Esophagus (tissue), 2 donors: ENCODE measurements at regions not wholly inside any gene's neighbourhood (a gene's known extent, or its start where the extent isn't known, plus 50 kb on each side); places are given as distances from the start of the nearest gene placed in this dataset.

Experiments
- H3K27ac ChIP-seq, 2 donors: one replicate each; pipeline ENCODE4 v1.5.1; 2013; ENCODE audit warnings: low read depth in 2 of 2, mild to moderate bottlenecking in 2 of 2, inconsistent platforms in 1 of 2, low read length in 1 of 2, moderate library complexity in 1 of 2
- H3K27me3 ChIP-seq, 2 donors: one replicate each; pipeline ENCODE4 v1.6.1; 2013; ENCODE audit warnings: low read length in 2 of 2, control low read depth in 1 of 2, mild to moderate bottlenecking in 1 of 2; ENCODE audit not compliant: insufficient read depth in 2 of 2, control insufficient read depth in 1 of 2
- H3K36me3 ChIP-seq, 2 donors: one replicate each; pipeline ENCODE4 v1.6.1; 2013; ENCODE audit warnings: low read length in 1 of 2; ENCODE audit not compliant: control insufficient read depth in 2 of 2, insufficient read depth in 2 of 2
- H3K4me1 ChIP-seq, 2 donors: one replicate each; pipeline ENCODE4 v1.6.1; 2013; ENCODE audit warnings: low read length in 1 of 2; ENCODE audit not compliant: control insufficient read depth in 2 of 2, insufficient read depth in 2 of 2
- H3K4me3 ChIP-seq, 2 donors: one replicate each; pipeline ENCODE4 v1.5.1; 2013; ENCODE audit warnings: low read length in 2 of 2, mild to moderate bottlenecking in 2 of 2, low read depth in 1 of 2, moderate library complexity in 1 of 2
- H3K9me3 ChIP-seq, 2 donors: one replicate each; pipeline ENCODE4 v1.6.1; 2013; ENCODE audit warnings: mild to moderate bottlenecking in 2 of 2, low read depth in 1 of 2, low read length in 1 of 2, moderate library complexity in 1 of 2; ENCODE audit not compliant: control insufficient read depth in 2 of 2, insufficient read depth in 1 of 2
- WGBS, 2 donors: extraction: QIAGEN DNeasy Blood & Tissue Kit; methylation state at CpG; one replicate each; pipeline ENCODE4 v1.1.7; 2013; 5-methylcytosine and 5-hydroxymethylcytosine counted together
- donor health status: healthy with polysubstance abuse.
- donor health status: Bipolar disorder and iron deficiency.

DNA sequence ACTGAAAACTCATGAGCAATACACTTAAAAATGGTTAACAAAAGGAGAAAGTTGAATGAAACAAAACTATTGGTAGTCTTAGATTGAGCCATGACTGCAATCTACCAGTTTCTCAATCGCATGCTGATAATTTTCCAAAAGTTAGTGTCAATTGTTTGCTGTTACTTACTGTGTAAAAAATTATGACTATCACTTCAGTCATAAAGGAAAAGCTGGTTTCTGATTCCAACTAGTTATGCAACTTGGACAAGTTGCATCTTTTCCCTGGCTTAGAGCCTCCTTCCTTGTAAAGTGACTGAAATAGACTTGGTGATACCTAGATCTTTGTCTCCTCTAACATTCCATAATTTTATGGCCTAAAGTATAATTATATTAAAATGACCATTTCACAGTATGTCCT lies 88.3 kb upstream of the PAK5 start:
- H3K36me3 ChIP-seq, result no peaks in the 10 kb centered on the region
- no peak overlapping the region for H3K27ac ChIP-seq
- WGBS, 2 donors, result 49 to 52% methylated on average over 1 of the region's 1 CpG
- H3K27me3 ChIP-seq, result no peaks in the 10 kb centered on the region
- H3K4me1 ChIP-seq, result peaks cover 0 to 4% of the 10 kb centered on the region in 2 donors
- H3K4me3 ChIP-seq, result no peak overlapping the region
- H3K9me3 ChIP-seq, result no peaks in the 10 kb centered on the region

DNA sequence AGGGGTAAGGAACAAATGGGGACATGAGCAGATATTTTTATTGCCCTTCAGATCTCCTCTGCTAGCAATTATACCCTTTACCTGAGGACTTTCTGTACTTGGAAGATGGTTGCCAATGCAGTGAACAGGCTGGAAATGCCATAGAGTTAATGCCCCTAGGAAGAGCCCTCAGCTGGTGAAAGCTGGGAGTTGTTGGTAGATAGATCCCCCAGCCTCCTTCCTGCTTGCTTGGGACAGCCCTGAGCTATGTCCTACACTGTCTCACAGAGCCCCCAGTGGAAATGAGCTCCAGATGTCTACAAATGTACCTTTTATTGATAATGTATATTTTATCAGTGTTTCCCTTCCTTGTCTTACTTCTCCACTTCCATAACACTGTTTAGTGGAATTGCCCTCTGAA lies 87.6 kb upstream of the PAK5 start:
- Histone ChIP-seq H3K4me1 (peaks cover 0 to 4% of the 10 kb centered on the region in 2 donors), H3K27ac (peak overlapping the region in 1 of 2 donors; percentile 41), H3K27me3 (no peaks in the 10 kb centered on the region), H3K36me3 (no peaks in the 10 kb centered on the region), H3K4me3 (no peak overlapping the region), H3K9me3 (no peaks in the 10 kb centered on the region)

DNA sequence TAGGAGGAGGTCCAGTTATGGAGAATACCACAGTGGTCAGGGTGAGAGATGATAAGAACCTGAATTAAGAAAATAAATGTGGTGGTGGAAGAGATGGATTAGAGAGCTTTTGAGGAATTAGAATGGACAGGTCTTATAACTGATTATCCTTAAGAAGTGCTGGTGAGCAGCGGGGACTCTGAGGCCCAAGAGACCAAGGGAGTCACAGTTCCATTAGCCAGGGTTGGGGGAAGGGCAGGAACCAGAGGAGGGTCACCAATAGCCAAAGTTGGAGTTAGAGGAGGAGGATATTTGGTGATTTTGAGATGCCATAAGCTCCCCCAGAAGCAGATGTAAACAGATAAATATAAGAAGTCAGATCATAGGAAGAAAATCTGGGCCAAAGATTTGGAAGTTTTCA lies 87.1 kb upstream of the PAK5 start:
- Histone ChIP-seq H3K27ac (no peak overlapping the region), H3K4me3 (no peak overlapping the region), H3K27me3 (no peaks in the 10 kb centered on the region), H3K36me3 (no peaks in the 10 kb centered on the region), H3K4me1 (peaks cover 0 to 4% of the 10 kb centered on the region in 2 donors), H3K9me3 (no peaks in the 10 kb centered on the region)
- 74 to 81% methylated on average over 1 of the region's 1 CpG for WGBS, 2 donors

DNA sequence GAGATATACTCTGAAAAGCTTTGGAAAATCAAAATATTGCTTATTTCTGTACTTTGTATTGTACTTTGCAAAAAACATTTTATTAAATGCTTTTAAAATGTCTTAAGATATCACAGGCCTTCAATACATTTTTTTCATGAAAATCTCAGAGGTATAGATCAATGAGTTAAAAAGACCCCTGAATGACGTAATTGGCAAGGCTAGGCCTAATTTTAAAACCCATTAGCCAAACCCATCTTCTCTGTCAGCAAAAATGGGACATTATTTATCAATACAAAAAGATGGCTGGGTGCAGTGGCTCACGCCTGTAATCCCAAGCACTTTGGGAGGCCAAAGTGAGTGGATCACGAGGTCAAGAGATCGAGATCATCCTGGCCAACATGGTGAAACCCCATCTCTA lies 84.8 kb upstream of the PAK5 start:
- Histone ChIP-seq H3K9me3 (no peaks in the 10 kb centered on the region), H3K4me1 (peaks cover 0 to 3% of the 10 kb centered on the region in 2 donors), H3K4me3 (no peak overlapping the region), H3K36me3 (no peaks in the 10 kb centered on the region), H3K27me3 (no peaks in the 10 kb centered on the region), H3K27ac (no peak overlapping the region)
- 91 to 93% methylated on average over 4 of the region's 4 CpGs for WGBS, 2 donors

DNA sequence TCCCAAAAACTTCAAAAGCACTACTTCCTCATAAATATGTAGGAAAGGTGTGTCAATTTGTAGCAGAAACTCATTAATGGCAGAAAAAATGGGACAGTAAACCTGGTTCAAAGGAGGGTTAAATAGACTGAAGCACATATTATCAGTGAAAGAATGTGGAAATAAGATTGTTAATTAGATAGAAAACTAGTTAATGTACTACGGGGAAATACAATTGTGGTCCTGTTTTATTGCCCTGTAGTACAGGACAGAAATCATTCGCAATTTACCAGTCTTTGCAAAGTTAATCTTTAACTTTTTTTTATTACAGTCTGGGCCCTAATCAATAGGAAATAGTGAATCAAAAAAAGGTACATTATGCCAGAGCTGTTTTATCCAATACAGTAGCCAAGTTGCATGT lies 82.0 kb upstream of the PAK5 start:
- no peak overlapping the region for H3K4me3 ChIP-seq
- H3K27me3 ChIP-seq, result no peaks in the 10 kb centered on the region
- H3K4me1 ChIP-seq, result no peaks in the 10 kb centered on the region
- no peak overlapping the region for H3K27ac ChIP-seq
- 71 to 92% methylated on average over 2 of the region's 2 CpGs for WGBS, 2 donors
- no peaks in the 10 kb centered on the region for H3K36me3 ChIP-seq
- H3K9me3 ChIP-seq, result no peaks in the 10 kb centered on the region

DNA sequence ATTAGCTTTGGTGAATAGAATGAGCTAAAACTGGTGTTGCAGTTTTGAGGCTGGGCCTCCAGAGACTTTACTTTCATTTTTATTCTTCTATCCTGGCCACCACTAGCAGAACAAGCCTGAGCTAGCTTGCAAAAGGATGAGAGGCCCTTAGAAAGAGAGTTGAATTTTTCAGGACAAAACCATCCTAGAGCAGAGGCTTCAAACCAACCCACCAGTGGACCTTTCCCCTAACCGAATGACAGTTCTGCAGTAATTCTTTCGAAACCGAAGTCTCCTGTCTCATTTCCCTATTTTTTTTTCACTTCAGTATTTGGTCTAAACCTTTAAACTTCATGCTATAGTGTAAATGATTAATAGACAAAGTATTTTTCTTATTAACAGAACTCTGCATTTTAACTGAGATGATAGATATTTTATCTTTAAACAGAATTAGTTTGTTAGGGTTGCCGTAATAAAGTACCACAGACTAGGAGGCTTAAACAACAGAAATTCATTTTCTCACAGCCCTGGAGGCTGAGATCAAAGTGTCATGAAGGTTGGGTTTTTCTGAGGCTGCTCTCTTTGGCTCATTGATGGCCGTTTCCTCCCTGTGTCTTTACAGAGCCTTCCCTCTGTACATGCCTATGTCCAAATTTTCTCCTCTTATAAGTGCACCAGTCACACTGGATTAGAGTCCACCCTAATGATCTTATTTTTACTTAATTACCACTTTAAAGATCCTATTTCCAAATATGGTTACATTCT lies 80.6 kb upstream of the PAK5 start:
- Histone ChIP-seq H3K9me3 (no peaks in the 10 kb centered on the region), H3K36me3 (no peaks in the 10 kb centered on the region), H3K4me3 (no peak overlapping the region), H3K27ac (no peak overlapping the region), H3K27me3 (no peaks in the 10 kb centered on the region), H3K4me1 (no peaks in the 10 kb centered on the region)
- WGBS, 2 donors, result 72 to 78% methylated on average over 5 of the region's 5 CpGs

DNA sequence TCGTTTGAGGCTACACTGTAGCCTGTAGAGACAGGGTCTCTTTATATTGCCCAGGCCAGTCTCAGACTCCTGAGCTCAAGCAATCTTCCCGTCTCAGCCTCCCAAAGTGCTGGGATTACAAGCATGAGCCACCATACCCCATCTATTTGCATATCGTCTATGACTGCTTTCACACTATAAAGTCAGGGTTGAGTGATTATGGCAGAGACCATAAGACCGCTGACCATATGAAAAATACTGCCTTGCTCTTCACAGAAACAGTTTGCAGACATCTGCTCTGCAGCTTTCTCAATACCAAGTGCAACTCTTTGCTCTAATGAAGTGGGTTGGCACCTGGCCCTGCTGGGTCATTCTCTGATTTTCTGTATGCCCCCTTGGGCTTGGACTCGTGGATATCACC lies 79.5 kb upstream of the PAK5 start:
- Histone ChIP-seq H3K27ac (no peak overlapping the region), H3K36me3 (no peaks in the 10 kb centered on the region), H3K27me3 (no peaks in the 10 kb centered on the region), H3K9me3 (no peaks in the 10 kb centered on the region), H3K4me3 (no peak overlapping the region), H3K4me1 (no peaks in the 10 kb centered on the region)
- 76 to 79% methylated on average over 5 of the region's 5 CpGs for WGBS, 2 donors

DNA sequence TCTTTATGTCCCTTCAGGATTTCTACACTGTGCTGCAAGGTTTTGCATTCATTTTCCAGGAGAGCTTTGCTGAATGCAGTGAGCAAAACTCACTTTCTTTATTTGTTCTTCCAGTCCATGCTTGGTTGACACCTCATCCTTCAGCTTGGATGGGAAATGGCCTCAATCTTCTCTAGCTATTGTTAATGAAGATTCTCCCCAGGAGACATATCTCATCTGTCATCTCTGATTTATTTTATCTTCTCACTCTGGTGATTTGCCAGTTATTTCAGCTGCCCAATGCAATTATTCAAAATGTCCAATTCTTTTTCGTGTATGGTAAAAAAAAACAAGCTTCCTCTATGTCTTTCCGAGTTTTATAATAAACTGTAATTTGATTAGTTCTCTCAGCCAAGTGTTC lies 77.9 kb upstream of the PAK5 start:
- Histone ChIP-seq H3K27me3 (no peaks in the 10 kb centered on the region), H3K9me3 (no peaks in the 10 kb centered on the region), H3K4me1 (no peaks in the 10 kb centered on the region), H3K27ac (no peak overlapping the region), H3K36me3 (no peaks in the 10 kb centered on the region), H3K4me3 (no peak overlapping the region)
- 18 to 27% methylated on average over 2 of the region's 2 CpGs for WGBS, 2 donors

DNA sequence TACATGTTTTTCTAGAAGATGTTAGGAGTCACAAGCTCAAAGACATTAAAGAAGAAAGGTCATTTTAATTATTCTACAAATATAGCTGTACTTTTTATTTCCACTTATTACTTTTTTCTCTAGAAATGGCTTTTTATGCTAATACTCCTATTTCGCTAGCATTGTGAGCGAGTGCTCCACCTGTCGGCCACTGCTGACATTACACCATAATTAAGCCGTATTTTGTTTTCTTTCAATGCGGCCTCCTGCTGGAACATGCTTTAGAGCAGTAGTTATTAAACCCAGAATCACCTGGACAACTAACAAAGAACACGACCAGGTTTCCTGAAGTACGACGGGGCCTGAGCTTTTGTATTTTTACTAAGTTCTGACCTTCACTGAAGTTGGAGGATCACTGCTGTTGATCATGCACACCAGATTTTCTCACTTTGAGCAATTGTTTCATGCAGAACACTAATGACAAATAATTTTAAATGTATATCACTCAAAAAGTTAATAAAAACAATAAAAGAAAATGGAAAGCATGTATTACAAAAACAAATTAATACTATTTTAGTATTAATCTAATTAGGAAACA lies 74.1 kb upstream of the PAK5 start:
- WGBS, 2 donors, result 2 to 3% methylated on average over 8 of the region's 8 CpGs
- no peak overlapping the region for H3K4me3 ChIP-seq
- H3K36me3 ChIP-seq, result no peaks in the 10 kb centered on the region
- no peaks in the 10 kb centered on the region for H3K27me3 ChIP-seq
- no peaks in the 10 kb centered on the region for H3K9me3 ChIP-seq
- no peaks in the 10 kb centered on the region for H3K4me1 ChIP-seq
- no peak overlapping the region for H3K27ac ChIP-seq

DNA sequence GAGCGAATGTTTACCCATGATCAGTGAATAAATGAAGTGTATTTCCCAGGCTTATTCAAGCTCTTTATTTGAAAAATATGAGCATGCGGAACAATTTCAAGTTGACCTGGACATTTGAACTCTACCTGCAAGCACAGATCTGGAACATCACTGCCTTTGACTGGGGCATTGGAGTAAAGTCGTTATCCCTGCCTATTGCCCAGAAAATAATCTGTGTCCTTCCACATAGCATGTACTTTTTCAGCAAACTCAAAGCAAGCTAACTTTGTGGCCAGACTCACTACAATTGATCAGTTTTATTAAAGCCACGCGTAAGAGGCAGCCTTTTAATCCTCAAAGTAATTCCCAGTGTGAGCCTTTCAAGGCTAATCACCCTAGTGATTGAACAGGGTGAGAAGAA lies 73.4 kb upstream of the PAK5 start:
- Histone ChIP-seq H3K36me3 (no peaks in the 10 kb centered on the region), H3K4me1 (no peaks in the 10 kb centered on the region), H3K27ac (no peak overlapping the region), H3K9me3 (no peaks in the 10 kb centered on the region), H3K4me3 (no peak overlapping the region), H3K27me3 (no peaks in the 10 kb centered on the region)
- 83 to 88% methylated on average over 5 of the region's 5 CpGs for WGBS, 2 donors
